Activated CD4-positive, alpha-beta T cell treated with anti-CD3 and anti-CD28 coated beads for 48 hours (primary cell): ENCODE measurements at regions not wholly inside any gene's neighbourhood (a gene's known extent, or its start where the extent isn't known, plus 50 kb on each side); places are given as distances from the start of the nearest gene placed in this dataset.

ENCODE experiments used
- DNase-seq: peaks from one replicate; pipeline ENCODE4 v3.0.0-alpha.2; 2020

DNA sequence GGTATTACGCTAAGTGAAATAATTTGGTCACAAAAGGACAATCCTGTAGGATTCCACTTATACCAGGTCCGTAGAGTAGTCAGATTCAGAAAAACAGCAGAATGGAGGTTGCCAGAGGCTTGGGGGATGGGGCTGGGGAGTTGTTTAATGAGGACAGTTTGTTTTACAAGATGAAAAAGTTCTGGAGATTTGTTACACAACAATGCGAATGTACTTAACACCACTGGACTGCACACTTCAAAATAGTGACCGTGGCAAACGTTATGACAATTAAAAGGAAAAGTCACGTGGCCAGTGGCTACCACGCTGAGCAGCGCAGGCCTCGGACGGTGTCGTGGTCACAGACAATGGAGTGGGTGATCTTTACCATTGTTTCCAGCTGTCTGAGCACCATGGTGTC lies 338.1 kb downstream of the SEC14L1 start:
- DNase-seq, result no peak

DNA sequence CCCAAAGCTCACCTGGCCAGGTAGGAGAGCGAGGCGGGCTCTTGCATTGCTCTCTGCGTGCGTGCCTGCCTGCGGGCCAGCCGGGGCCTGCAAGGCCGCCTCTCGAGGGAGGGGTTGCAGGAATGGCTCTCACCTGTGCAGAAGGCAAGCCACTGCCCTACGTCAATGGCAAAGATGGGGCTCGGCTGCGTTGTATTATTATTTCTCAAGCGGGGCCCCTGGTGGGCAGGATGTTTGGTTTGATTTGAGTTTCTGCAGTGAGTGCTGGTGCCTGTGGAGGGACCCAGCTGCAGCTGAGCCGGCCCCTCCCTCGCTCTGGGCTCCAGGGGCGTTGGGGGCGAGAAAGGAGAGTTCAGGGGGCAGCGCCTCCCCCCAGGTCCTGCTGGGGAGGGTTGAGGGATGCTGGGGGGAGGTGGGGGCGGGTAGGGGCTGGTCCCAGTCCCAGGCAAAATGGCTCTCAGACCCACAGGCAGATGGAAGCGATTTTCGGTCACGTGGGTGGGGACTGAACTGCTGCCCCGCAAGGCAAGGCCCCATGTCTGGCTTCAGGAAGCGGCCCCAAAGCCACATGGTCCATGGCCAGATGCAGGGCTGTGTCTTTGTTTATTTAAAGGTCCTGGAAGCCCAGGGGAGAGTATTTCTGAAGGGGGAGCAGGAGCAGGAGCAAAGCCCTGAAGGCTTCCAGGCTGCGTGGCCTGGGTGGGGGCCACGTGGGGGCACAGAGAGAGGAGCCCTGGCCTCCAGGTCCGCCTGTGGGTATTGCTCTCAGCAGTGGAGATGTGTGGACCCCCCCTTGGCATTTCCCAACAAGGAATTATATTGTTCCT lies 338.8 kb downstream of the SEC14L1 start:
- DNase-seq, result no peak

DNA sequence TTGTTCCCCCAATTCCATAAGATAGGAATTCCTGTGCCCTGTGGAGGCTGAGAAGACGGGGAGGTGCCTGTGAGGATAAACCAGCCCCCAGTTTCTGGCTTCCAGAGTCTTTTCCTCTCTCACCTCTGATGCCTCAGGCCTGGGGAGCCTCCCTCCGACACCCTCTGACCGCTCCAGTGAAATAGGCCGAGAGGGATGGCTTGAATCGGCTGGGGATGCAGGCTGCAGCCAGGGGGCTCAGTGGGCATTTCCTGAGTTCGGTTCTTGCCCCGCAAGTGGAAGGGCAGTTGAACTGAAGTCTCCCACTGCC lies 339.4 kb downstream of the SEC14L1 start:
- no peak for DNase-seq

DNA sequence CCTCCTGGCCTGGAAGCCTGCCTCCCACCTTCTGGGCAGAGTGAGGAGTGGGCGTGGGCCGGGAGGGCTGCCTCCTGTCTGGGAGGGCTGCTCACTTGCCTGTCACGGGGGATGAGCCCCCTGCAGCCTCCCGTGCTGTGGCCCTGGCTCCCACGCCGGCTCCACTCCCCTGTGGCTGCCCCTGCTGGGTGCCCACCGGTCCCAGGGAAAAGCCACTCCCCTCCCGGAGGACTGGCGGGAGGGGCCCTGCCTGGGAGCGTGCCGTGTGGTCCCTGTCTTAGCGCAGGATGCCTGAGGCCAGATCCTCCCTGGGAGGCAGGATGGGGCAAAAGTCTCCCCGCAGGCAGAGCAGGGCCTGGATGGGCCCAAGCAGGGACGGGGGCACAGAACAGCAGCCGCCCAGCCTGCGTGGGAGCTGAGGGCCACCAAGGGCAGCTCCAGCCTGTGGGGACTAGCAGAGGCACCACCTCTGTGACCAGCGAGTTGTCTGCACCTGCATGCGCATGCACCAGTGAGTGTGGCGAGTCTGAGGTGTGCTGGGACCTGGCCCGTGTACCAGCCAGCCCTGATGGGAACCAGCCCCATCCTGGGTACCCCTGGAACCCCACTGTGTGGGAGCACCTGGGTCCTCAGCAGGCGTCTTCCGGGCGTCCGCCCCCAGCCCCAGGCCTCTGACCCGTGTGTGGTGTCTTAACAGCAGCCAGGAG lies 339.9 kb downstream of the SEC14L1 start:
- no peak for DNase-seq

DNA sequence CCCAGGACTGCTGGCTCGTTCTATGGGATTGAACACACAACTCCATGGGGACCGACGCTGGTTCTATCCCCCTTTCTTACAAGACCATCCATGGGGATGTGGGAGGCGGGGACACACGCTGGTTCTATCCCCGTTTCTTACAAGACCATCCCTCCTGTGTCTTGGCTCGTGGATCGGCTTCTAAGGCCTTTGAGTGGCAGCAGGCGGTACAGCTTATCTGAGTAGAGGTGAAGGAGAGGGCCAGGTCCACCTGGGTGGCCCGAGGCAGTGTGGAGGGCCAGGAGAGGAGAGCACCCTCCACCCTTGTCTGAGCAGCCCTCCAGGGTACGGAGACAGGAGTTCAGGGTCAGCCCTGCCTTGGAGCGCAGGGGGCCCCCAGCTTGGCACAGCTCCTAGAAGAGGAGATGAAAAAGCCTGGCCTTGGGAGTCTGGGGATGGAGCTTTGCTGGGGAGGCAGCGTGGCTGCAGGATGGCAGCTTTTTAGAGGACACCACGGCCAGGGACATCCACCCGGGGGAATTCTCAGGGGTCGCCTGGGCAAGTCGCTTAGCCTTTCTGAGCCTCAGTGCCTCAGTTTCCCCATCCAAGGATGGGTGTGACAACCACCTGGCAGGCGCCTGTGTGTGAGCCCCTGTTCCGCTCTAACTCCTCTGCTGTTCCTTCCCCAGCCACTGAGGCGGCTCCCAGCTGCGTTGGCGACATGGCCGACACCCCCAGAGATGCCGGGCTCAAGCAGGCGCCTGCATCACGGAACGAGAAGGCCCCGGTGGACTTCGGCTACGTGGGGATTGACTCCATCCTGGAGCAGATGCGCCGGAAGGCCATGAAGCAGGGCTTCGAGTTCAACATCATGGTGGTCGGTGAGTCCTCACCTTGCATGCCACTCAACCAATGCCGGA lies 341.0 kb downstream of the SEC14L1 start:
- no peak for DNase-seq

DNA sequence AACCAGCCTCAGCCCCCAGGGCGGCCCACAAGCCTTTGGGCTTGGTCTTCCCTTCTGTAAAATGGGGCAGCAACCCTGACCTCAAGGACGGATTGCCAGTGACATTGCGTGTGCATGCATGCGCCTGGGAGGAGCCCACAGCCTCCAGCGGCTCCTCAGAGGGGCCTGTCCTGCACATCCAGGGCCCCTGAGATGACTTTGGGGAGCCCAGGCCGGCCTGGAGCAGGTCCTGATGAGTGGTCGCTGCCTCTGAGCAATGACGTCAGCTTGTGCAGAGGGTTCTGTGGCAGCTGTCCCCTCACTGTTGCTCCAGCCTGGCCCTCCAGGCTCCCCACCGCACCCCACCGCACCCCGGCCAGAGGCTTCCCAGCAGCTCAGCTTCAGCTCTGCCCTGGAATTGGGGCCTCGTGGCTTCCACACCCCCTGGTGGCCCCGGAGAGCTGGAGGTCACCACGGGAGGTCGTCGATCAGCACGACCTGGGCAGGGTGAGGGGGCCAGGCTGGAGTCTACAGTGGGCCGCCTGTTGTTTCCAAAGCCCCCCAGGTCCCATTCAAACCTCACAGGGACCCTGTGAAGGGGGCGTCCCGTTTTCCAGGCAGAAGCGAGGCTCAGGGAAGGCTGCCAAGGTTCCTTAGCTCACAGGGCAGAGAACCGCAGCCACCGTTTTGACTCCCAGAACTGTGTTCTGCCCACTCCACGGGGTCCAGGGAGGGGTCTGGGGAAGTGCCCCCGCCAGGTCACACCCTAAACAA lies 341.8 kb downstream of the SEC14L1 start:
- no peak for DNase-seq

DNA sequence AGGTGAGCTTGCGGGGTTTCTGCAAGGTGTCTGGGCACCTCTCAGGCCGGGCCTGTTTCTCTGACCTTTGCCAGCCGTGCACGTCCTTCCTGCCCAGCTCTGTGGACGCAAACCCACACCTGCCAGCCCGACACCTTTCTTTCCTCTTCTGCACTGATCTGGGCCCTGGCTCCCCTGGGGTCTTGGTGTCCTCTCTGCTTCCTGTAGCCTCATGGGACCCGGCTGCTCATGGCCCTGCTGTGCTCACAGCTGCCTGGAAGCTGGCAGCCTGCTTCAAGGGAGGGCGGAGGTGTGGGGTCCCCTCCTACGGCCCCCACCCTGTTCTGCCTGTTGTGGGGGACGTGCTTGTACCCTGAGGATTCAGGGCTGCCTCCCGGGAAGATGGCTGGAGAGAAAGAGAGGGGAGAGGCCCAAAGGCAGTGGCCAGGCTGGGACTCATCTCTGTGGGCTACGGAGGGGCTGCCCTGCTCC lies 342.4 kb downstream of the SEC14L1 start:
- DNase-seq, result no peak

DNA sequence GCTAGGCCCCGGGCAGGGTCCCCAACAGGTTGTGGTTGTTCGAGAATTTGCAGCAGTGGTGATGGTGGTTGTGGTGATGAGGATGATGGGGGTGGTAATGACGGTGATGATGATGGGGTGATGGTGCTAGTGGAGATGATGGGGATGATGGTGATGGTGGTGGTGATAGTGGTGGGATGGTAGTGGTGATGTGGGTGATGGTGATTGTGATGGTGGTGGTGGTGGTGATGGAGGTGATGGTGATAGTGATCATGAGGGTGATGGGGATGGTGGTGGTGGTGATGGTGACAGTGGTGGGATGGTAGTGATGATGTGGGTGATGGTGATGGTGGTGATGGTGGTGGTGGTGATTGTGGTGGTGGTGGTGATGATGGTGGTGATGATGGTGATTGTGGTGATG lies 343.3 kb downstream of the SEC14L1 start:
- no peak for DNase-seq

DNA sequence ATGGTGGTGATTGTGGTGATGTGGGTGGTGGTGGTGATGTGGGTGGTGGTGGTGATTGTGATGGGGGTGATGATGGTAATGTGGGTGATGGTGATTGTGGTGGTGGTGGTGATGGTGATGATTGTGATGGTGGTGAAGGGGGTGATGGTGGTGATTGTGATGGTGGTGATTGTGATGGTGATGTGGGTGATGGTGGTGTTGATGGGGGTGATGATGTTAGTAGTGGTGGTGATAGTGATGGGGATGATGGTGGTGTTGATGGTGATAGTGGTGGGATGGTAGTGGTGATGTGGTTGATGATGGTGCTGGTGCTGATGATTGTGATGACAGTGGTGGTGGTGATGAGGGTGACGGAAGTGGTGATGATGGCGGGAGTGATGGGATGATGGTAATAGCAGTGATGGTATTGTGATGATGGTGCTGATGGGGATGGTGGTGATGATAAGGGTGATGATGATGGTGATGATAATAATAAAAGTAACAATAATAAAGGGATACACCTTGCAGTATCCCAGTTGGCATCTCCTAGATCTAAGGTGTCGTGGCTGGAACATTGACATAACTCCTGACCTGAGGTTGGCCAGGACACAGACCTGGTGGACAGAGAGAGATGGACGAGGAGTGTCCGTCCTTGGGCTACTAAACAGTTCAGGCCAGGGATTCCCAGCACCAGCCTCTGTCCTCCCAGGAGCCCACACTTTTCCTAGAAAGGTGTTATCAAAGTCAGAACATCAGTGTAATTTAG lies 344.5 kb downstream of the SEC14L1 start:
- no peak for DNase-seq

DNA sequence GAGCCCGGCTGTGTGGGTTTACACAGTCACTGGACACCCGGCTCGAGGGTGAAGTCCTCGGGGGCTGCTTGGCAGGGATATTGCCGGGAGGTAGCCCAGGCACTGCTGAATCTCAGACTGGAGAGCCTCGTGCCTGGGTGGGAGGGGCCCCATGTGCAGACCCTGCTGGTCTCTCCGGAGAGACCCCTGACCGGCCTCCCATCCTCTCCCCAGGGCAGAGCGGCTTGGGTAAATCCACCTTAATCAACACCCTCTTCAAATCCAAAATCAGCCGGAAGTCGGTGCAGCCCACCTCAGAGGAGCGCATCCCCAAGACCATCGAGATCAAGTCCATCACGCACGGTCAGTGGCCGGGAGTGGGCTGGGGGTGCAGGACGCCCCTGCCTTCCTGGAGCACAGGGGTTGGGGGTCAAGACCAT lies 346.5 kb downstream of the SEC14L1 start:
- no peak for DNase-seq

DNA sequence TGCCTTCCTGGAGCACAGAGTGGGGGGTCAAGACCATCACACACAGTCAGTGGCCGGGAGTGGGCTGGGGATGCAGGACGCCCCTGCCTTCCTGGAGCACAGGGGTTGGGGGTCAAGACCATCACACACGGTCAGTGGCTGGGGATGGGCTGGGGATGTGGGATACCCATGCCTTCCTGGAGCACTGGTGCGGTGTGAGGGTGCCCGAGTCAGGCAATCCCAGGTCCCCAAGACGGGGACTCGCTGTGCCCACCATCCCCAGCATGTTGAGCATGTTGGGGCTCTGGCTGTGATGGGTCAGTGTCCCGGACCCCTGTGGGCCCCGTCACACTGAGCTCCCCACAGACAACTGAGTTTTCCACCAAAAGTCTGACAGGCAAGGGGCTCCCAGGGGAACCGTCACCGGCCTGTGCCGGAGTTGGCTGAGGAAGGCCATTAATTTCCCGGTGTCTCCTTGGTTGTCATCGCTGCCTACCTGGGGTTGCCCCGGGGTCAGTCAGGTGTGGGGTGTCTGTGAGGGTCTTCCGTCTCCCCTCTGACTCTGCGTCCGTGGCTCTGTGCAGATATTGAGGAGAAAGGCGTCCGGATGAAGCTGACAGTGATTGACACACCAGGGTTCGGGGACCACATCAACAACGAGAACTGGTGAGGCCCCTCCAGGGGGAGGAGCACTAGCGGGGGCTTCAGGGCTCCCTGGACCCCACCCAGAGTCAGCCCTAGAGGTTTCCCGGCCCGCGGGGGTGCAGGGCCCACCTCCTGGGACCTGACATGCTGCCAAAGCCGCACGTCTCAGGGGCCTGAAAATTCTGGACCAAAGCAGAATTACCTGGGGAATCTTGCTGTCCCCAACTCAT lies 347.1 kb downstream of the SEC14L1 start:
- no peak for DNase-seq

DNA sequence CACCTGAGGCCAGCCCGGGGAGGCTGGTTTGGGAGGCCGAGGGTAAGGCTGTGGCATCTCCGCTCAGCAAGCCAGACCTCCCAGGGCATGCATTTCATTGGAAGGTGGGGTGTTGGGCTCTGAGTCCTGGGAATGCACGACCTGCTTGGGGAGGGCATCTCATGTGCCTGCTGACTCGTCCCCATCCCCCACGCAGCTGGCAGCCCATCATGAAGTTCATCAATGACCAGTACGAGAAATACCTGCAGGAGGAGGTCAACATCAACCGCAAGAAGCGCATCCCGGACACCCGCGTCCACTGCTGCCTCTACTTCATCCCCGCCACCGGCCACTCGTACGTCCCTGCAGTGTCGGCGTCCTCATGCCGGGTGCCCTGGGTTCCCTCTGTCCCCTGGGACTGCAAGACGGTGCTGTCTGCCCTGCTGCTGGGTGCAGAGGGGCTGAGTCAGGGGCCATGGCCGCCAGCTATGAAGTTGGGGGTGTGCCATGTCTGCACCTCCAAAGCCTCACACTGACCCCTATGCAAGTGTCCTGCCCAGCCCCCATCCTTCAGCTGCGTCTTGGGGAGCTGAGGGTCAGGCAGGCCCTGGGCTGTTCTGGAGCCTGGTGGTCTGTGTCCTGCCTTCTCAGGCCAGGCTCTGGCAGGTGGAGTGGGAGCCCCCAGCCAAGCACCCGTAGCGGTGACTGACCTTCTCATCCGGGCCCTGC lies 347.9 kb downstream of the SEC14L1 start:
- DNase-seq, result no peak

DNA sequence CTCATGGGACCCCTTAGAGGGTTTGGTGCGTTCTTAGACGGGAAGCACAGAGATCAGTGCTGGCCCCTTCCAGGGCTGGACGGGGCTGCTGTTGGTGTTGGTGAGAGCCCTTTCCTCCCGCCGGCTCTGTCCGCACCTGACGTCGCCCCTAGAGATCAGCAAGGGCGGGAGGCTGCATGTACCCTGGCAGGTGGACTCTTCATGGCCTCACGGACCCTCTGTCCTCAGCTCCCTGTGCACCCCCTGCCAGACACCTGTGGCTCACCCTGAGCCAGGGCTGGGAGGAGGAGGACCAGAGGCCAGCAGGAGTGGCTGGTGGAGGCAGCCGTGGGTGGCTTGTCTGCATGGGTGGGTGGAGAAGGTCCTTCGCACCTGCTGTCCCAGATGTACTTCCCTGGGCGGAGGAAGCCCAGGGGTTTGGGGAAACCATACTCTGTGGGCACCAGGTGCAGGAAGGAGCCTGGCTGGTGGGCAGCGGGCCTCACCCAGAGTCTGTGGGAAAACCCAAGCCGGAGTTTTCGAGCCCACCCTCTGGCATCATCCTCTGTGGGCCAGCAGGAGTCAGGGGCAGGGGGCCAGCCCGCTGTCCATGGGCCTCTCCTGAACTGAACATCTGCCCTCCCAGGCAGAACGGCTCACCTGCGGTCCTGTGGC lies 348.6 kb downstream of the SEC14L1 start:
- no peak for DNase-seq

DNA sequence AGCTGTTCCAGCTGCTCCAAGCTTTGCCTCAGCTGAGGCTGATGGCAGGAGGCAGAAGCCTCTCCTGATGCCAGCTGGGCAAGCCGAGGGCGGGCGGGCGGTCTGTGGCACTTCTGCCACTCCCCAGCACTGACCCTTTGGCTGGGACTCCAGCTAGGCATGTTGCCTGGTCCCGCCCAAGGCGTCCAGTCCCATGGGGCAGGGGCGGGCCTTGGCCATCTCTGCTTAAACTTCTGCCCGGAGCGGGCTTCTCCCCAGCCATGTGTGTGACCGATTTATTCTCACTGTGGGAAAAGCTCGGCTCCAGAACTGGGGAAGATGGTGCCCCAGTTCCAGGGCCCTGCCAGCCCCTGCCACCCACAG lies 349.1 kb downstream of the SEC14L1 start:
- DNase-seq, result no peak

DNA sequence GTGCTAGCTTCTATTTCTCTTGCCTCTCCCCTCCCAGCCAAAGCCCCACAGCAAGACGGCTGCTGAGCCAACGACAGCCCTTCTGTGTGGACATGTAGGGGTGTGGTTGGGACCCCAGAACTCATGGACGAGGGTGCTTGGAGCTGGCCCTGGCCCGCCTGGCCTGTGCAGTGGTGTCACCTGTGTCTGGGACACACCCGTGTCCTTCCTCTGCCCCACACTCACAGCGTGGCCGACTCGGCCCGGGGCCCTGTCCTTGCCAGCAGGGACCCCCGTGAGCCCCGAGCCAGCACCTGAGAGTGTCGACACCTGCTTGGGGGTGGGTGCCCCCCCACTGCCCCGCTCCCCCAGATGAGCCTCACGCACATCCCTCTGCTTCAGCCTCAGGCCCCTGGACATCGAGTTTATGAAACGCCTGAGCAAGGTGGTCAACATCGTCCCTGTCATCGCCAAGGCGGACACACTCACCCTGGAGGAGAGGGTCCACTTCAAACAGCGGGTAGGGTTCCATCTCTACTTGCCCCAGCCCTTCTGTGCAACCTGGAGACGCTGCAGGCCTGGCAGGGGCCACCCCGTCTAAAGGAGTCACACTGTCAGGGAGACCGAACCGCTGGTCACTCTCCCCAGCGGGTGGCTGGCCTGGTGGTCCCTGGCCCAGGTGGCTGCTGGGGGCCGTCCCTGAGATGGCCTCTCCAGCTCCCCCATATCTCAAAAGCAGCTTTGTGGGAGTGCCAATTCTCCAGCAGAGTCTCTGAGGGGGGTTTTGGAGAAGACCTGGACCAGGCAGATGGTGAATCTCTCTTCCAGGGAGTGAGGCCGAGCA lies 349.8 kb downstream of the SEC14L1 start:
- DNase-seq, result no peak

DNA sequence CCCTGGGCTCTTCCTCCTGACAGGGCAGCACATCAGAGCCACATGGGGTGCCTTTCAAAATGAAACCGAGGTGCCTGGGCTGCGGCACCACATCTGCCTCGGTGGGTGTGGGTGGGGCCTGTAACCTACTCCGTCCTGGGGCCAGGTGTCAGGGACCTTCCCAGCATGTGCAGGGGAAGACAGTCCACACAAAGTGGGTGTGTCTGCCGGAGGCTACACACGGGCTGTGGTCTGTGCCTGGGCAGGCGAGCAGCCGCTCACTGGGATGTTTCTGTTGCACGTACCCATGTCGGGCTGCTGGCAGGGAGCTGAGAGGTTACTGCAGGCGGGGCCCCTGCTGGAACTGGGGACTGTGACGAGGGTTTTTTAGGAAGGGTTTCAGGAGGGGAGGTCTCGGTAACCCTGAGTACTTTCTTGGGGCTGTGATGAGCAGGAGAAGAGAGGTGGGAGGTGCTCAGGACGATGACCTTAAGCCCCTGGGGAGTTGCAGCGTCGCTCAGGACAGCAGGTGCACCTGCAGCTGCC lies 351.2 kb downstream of the SEC14L1 start:
- DNase-seq, result no peak

DNA sequence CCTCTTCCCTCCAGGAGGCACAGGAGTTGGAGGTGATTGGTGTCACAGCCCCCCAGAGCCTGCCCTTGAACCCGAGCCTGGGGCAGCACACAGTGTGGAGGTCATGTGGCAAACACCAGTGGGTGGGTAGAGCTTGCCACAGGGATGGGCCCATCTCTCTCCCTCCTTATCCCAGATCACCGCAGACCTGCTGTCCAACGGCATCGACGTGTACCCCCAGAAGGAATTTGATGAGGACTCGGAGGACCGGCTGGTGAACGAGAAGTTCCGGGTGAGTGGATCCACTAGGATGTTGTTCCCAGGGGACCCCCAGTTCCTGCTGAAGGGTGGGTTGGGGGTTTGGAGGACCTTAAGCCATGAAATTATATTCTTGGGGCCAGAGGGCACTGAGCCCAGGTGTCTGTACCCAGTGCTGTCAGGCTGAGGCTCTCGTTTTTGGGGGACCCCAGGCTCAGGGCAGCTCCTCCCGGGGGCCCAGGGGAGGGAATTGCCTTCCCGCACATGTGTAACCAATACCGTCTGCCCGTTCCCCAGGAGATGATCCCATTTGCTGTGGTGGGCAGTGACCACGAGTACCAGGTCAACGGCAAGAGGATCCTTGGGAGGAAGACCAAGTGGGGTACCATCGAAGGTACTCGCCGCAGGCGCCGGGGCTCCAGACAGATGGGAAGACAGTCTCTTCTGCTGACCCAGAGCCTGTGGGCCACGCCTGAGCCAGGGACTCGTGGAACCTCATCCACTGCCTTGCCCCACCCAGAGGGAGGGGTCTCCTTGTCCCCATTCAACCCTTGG lies 351.9 kb downstream of the SEC14L1 start:
- DNase-seq, result no peak
